Activated CD4-positive, alpha-beta T cell treated with anti-CD3 and anti-CD28 coated beads for 1 hour (primary cell): ENCODE measurements at regions not wholly inside any gene's neighbourhood (a gene's known extent, or its start where the extent isn't known, plus 50 kb on each side); places are given as distances from the start of the nearest gene placed in this dataset.
"Not testable (repeated sequence)": the region's sequence is repeated elsewhere in the genome, so short reads cannot be mapped to it uniquely, and the experiment has no call there.

ENCODE experiments used
- DNase-seq: peaks from one replicate; pipeline ENCODE4 v3.0.0-alpha.2; 2020

- DNase-seq: no peak
Measured at GRCh38 chr12:128111951-128112350, 155.0 kb upstream of the TMEM132C start.

- DNase-seq: not testable (repeated sequence)
Measured at GRCh38 chr12:128113250-128113649, 153.7 kb upstream of the TMEM132C start.

GRCh38 chr12:128114485-128114884 lies 152.5 kb upstream of the TMEM132C start:
- DNase-seq: no peak

GRCh38 chr12:128116537-128116936 lies 150.4 kb upstream of the TMEM132C start:
- DNase-seq: no peak

- DNase-seq: no peak
Measured at GRCh38 chr12:128120035-128120434, 146.9 kb upstream of the TMEM132C start.

- DNase-seq: no peak
Measured at GRCh38 chr12:128121424-128121823, 145.5 kb upstream of the TMEM132C start.

GRCh38 chr12:128123096-128123495 lies 143.9 kb upstream of the TMEM132C start:
- DNase-seq: no peak

GRCh38 chr12:128131955-128132354 lies 135.0 kb upstream of the TMEM132C start:
- DNase-seq: no peak

- DNase-seq: no peak
Measured at GRCh38 chr12:128133321-128134073, 133.5 kb upstream of the TMEM132C start.

- no peak for DNase-seq
Measured at GRCh38 chr12:128137140-128137539, 129.8 kb upstream of the TMEM132C start.

- no peak for DNase-seq
Measured at GRCh38 chr12:128138125-128138524, 128.8 kb upstream of the TMEM132C start.

- DNase-seq: no peak
Measured at GRCh38 chr12:128140551-128140950, 126.4 kb upstream of the TMEM132C start.

- no peak for DNase-seq
Measured at GRCh38 chr12:128150961-128151360, 116.0 kb upstream of the TMEM132C start.

GRCh38 chr12:128155571-128155970 lies 111.4 kb upstream of the TMEM132C start:
- DNase-seq: no peak

- DNase-seq: no peak
Measured at GRCh38 chr12:128163086-128163485, 103.9 kb upstream of the TMEM132C start.

- no peak for DNase-seq
Measured at GRCh38 chr12:128164533-128164932, 102.4 kb upstream of the TMEM132C start.

- DNase-seq: no peak
Measured at GRCh38 chr12:128165387-128165786, 101.6 kb upstream of the TMEM132C start.

GRCh38 chr12:128168273-128168672 lies 98.7 kb upstream of the TMEM132C start:
- no peak for DNase-seq

GRCh38 chr12:128170181-128170580 lies 96.8 kb upstream of the TMEM132C start:
- DNase-seq: no peak

- DNase-seq: no peak
Measured at GRCh38 chr12:128178565-128178964, 88.4 kb upstream of the TMEM132C start.

- no peak for DNase-seq
Measured at GRCh38 chr12:128178966-128179365, 88.0 kb upstream of the TMEM132C start.

GRCh38 chr12:128180166-128180565 lies 86.8 kb upstream of the TMEM132C start:
- DNase-seq: no peak

GRCh38 chr12:128190052-128190451 lies 76.9 kb upstream of the TMEM132C start:
- DNase-seq: no peak

- no peak for DNase-seq
Measured at GRCh38 chr12:128190614-128191013, 76.4 kb upstream of the TMEM132C start.

GRCh38 chr12:128191380-128191779 lies 75.6 kb upstream of the TMEM132C start:
- no peak for DNase-seq
